HepG2 (cell line): ENCODE measurements at regions not wholly inside any gene's neighbourhood (a gene's known extent, or its start where the extent isn't known, plus 50 kb on each side); places are given as distances from the start of the nearest gene placed in this dataset.

ENCODE experiments used
- CENPT ChIP-seq: sonication (generic); formaldehyde crosslinking; IDR thresholded peaks from 2 replicates; pipeline ENCODE4 v1.8.0; 2022; ENCODE audit warnings: low read depth, mild to moderate bottlenecking, moderate library complexity, missing genetic modification reagents
- EP300 ChIP-seq, 3 experiments: sonication (generic) in 1 of 3; formaldehyde crosslinking in 1 of 3; IDR thresholded peaks; 2 replicates each; pipeline versions ENCODE4 v1.5.1 to v1.6.1; 2011 to 2020; ENCODE audit warnings: low read depth in 2 of 3, low read length in 2 of 3, borderline replicate concordance in 1 of 3, improper control_type of control experiment in 1 of 3, mild to moderate bottlenecking in 1 of 3, missing genetic modification reagents in 1 of 3, moderate library complexity in 1 of 3
- KMT2A ChIP-seq: sonication (generic); formaldehyde crosslinking; IDR thresholded peaks from 2 replicates; pipeline ENCODE4 v1.4.0; 2020; ENCODE audit warnings: missing genetic modification reagents
- NFRKB ChIP-seq: fragments of 450-650 bp; IDR thresholded peaks from 2 replicates; pipeline ENCODE4 v1.6.1; 2017
- POLR2AphosphoS5 ChIP-seq: IDR thresholded peaks from 2 replicates; pipeline ENCODE4 v1.6.1; 2012; ENCODE audit warnings: low read depth, low read length
- SIN3B ChIP-seq: fragments of 150-350 bp; IDR thresholded peaks from 2 replicates; pipeline ENCODE4 v1.6.1; 2014; ENCODE audit warnings: low read length
- ZNF891 ChIP-seq: sonication (generic); formaldehyde crosslinking; IDR thresholded peaks from 2 replicates; pipeline ENCODE4 v1.5.0; 2020; ENCODE audit warnings: mild to moderate bottlenecking, missing genetic modification reagents
- TF ChIP-seq, protein P1 (sequence below): IDR thresholded peaks from 2 replicates; pipeline ENCODE4 v1.6.1; 2016; ENCODE audit warnings: control low read depth
- TF ChIP-seq, protein P2 (sequence below): sonication (generic); formaldehyde crosslinking; IDR thresholded peaks from 2 replicates; pipeline ENCODE4 v1.5.0; 2020; ENCODE audit warnings: missing genetic modification reagents, mild to moderate bottlenecking, borderline replicate concordance
- TF ChIP-seq, protein P3 (sequence below): sonication (generic); formaldehyde crosslinking; IDR thresholded peaks from 2 replicates; pipeline ENCODE4 v1.4.0; 2020; ENCODE audit warnings: mild to moderate bottlenecking, low read depth, missing genetic modification reagents
- TF ChIP-seq, protein P4 (sequence below), 2 experiments: sonication (generic) in 1 of 2; formaldehyde crosslinking in 1 of 2; IDR thresholded peaks; 2 replicates each; pipeline versions ENCODE4 v1.4.0 to v1.6.1; 2016 to 2020; ENCODE audit warnings: borderline replicate concordance in 1 of 2, low read depth in 1 of 2, mild to moderate bottlenecking in 1 of 2, missing genetic modification reagents in 1 of 2

DNA sequence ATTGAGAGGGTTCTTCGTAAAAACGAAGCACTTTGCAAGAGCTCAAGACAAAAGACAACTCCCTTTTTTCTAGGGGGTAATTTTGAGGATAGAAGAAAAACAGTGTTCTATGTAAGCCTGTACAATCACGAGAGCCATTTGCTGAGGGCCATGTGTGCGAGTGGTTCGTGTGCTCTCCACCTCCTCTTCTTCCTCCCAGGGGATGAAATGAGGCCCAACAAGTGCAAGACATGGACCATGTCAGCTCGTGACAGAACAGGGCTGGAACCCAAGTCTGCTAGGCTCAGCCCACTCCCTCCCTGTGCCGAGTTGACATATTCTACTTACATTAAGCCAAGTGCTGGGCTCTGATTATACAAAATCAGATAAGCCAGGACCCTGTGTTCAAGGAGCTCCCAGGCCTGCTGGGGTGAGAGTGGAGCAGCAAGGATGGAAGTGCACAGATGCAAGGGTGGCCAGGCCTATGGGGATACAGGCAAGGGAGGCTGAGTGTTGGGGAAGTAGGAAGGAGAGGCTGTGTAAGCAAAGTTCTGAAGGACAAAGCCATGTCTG, 97.9 kb upstream of the MSX2 start:
- TF ChIP-seq CENPT (CRISPR knock-in tag) (no peak), KMT2A (CRISPR knock-in tag) (no peak), POLR2AphosphoS5 (no peak), SIN3B (no peak), EP300 (IDR thresholded peaks at IDR 0.05; ENCODE audit: low read depth in 2 of 2, low read length in 2 of 2) (no peak), EP300 (CRISPR knock-in tag; IDR thresholded peaks at IDR 0.05; ENCODE audit: borderline replicate concordance) (no peak), ZNF891 (CRISPR knock-in tag) (no peak), NFRKB (no peak)
- TF ChIP-seq, protein P1, sequence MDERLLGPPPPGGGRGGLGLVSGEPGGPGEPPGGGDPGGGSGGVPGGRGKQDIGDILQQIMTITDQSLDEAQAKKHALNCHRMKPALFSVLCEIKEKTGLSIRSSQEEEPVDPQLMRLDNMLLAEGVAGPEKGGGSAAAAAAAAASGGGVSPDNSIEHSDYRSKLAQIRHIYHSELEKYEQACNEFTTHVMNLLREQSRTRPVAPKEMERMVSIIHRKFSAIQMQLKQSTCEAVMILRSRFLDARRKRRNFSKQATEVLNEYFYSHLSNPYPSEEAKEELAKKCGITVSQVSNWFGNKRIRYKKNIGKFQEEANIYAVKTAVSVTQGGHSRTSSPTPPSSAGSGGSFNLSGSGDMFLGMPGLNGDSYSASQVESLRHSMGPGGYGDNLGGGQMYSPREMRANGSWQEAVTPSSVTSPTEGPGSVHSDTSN (CRISPR knock-in tag), result no peak
- TF ChIP-seq, protein P2, sequence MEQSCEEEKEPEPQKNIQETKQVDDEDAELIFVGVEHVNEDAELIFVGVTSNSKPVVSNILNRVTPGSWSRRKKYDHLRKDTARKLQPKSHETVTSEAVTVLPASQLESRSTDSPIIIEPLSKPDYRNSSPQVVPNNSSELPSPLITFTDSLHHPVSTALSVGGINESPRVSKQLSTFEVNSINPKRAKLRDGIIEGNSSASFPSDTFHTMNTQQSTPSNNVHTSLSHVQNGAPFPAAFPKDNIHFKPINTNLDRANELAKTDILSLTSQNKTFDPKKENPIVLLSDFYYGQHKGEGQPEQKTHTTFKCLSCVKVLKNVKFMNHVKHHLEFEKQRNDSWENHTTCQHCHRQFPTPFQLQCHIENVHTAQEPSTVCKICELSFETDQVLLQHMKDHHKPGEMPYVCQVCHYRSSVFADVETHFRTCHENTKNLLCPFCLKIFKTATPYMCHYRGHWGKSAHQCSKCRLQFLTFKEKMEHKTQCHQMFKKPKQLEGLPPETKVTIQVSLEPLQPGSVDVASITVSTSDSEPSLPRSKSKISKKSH (CRISPR knock-in tag), result no peak
- TF ChIP-seq, protein P3, sequence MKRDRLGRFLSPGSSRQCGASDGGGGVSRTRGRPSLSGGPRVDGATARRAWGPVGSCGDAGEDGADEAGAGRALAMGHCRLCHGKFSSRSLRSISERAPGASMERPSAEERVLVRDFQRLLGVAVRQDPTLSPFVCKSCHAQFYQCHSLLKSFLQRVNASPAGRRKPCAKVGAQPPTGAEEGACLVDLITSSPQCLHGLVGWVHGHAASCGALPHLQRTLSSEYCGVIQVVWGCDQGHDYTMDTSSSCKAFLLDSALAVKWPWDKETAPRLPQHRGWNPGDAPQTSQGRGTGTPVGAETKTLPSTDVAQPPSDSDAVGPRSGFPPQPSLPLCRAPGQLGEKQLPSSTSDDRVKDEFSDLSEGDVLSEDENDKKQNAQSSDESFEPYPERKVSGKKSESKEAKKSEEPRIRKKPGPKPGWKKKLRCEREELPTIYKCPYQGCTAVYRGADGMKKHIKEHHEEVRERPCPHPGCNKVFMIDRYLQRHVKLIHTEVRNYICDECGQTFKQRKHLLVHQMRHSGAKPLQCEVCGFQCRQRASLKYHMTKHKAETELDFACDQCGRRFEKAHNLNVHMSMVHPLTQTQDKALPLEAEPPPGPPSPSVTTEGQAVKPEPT (CRISPR knock-in tag), result no peak
- TF ChIP-seq, protein P4, sequence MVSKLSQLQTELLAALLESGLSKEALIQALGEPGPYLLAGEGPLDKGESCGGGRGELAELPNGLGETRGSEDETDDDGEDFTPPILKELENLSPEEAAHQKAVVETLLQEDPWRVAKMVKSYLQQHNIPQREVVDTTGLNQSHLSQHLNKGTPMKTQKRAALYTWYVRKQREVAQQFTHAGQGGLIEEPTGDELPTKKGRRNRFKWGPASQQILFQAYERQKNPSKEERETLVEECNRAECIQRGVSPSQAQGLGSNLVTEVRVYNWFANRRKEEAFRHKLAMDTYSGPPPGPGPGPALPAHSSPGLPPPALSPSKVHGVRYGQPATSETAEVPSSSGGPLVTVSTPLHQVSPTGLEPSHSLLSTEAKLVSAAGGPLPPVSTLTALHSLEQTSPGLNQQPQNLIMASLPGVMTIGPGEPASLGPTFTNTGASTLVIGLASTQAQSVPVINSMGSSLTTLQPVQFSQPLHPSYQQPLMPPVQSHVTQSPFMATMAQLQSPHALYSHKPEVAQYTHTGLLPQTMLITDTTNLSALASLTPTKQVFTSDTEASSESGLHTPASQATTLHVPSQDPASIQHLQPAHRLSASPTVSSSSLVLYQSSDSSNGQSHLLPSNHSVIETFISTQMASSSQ (IDR thresholded peaks at IDR 0.05; ENCODE audit: low read depth), result no peak
- TF ChIP-seq, protein P4 (CRISPR knock-in tag; IDR thresholded peaks at IDR 0.05; ENCODE audit: borderline replicate concordance), result no peak
